Suprapubic skin (tissue), 4 donors: ENCODE measurements at regions not wholly inside any gene's neighbourhood (a gene's known extent, or its start where the extent isn't known, plus 50 kb on each side); places are given as distances from the start of the nearest gene placed in this dataset.

Source experiments
- CTCF ChIP-seq, 2 donors: fragments of 200-600 bp in 1 of 2; fragments of 450-650 bp in 1 of 2; sonication (generic) in 1 of 2; IDR thresholded peaks; one replicate each; pipeline ENCODE4 v1.5.1; 2016 to 2019; ENCODE audit warnings: antibody characterized with exemption in 2 of 2, mild to moderate bottlenecking in 1 of 2, moderate library complexity in 1 of 2
- EP300 ChIP-seq: sonication (generic); formaldehyde crosslinking; IDR thresholded peaks from one replicate; pipeline ENCODE4 v1.6.1; 2017; ENCODE audit warnings: antibody characterized with exemption
- POLR2A ChIP-seq, 2 donors: fragments of 450-650 bp; IDR thresholded peaks; one replicate each; pipeline ENCODE4 v1.6.1; 2017; ENCODE audit warnings: antibody characterized with exemption in 2 of 2, mild to moderate bottlenecking in 2 of 2, moderate library complexity in 2 of 2
- POLR2AphosphoS5 ChIP-seq, 3 donors: sonication (generic); formaldehyde crosslinking; IDR thresholded peaks; one replicate each; pipeline ENCODE4 v1.6.1; 2017; ENCODE audit warnings: antibody characterized with exemption in 3 of 3

GRCh38 chr14:53893374-53893773 lies 63.3 kb downstream of the BMP4 start:
- TF ChIP-seq POLR2AphosphoS5 (IDR thresholded peaks at IDR 0.05) (no peak), CTCF (IDR thresholded peaks at IDR 0.05) (no peak), POLR2A (IDR thresholded peaks at IDR 0.05) (no peak), EP300 (no peak)
